ENCODE measurements at regions not wholly inside any gene's neighbourhood (a gene's known extent, or its start where the extent isn't known, plus 50 kb on each side); places are given as distances from the start of the nearest gene placed in this dataset.

DNA sequence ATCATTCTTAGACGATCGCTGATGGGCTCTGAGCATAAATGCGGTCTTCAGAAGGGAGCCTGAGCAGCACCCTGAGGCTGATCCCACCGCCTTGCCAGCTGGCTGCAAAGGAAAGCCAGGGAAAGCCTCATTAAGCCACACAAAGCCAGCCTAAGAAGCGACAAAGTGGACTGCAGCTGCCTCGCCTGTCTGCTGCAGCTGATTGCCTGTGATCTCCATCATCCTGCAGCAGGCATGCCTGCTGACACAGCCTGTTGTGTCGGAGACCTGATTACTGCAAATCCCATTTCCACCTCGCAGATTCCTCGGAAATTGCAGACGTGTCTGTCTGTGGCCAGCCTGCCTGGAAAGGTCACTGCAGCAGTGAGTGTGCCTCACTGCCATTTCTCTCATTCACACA, 1087.0 kb upstream of the AUTS2 start:
- TF ChIP-seq, protein P1, sequence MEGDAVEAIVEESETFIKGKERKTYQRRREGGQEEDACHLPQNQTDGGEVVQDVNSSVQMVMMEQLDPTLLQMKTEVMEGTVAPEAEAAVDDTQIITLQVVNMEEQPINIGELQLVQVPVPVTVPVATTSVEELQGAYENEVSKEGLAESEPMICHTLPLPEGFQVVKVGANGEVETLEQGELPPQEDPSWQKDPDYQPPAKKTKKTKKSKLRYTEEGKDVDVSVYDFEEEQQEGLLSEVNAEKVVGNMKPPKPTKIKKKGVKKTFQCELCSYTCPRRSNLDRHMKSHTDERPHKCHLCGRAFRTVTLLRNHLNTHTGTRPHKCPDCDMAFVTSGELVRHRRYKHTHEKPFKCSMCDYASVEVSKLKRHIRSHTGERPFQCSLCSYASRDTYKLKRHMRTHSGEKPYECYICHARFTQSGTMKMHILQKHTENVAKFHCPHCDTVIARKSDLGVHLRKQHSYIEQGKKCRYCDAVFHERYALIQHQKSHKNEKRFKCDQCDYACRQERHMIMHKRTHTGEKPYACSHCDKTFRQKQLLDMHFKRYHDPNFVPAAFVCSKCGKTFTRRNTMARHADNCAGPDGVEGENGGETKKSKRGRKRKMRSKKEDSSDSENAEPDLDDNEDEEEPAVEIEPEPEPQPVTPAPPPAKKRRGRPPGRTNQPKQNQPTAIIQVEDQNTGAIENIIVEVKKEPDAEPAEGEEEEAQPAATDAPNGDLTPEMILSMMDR (IDR thresholded peaks at IDR 0.05; ENCODE audit: insufficient read depth, low read depth, low read length): no peak
- no peak for TF ChIP-seq EZH2 (IDR thresholded peaks at IDR 0.05; ENCODE audit: insufficient read depth, low read length)

Measured in astrocyte (in vitro differentiated cells and primary cell).